HG03571 (cell line): ENCODE measurements at regions not wholly inside any gene's neighbourhood (a gene's known extent, or its start where the extent isn't known, plus 50 kb on each side); places are given as distances from the start of the nearest gene placed in this dataset.

ENCODE experiments used
- ATAC-seq: cut with Tn5 transposase; IDR thresholded peaks from one replicate; pipeline ENCODE4 v1.9.1; 2021; ENCODE audit not compliant: unreplicated experiment

GRCh38 chr2:138428710-138429440, 72.7 kb upstream of the SPOPL start:
- no peak for ATAC-seq

- ATAC-seq = no peak
Observed at GRCh38 chr2:138430181-138430580, 71.4 kb upstream of the SPOPL start.

- no peak for ATAC-seq
Observed at GRCh38 chr2:138432971-138433370, 68.6 kb upstream of the SPOPL start.

GRCh38 chr2:138433995-138434951, 67.3 kb upstream of the SPOPL start:
- no peak for ATAC-seq

- no peak for ATAC-seq
Observed at GRCh38 chr2:138435701-138436100, 65.9 kb upstream of the SPOPL start.

GRCh38 chr2:138439733-138440132, 61.8 kb upstream of the SPOPL start:
- no peak for ATAC-seq

GRCh38 chr2:138440759-138441158, 60.8 kb upstream of the SPOPL start:
- ATAC-seq = no peak

GRCh38 chr2:138441916-138442315, 59.7 kb upstream of the SPOPL start:
- no peak for ATAC-seq

- no peak for ATAC-seq
Observed at GRCh38 chr2:138444411-138444810, 57.2 kb upstream of the SPOPL start.

GRCh38 chr2:138445227-138445626, 56.3 kb upstream of the SPOPL start:
- no peak for ATAC-seq

GRCh38 chr2:138446043-138446442, 55.5 kb upstream of the SPOPL start:
- no peak for ATAC-seq

- no peak for ATAC-seq
Observed at GRCh38 chr2:138447889-138448570, 53.5 kb upstream of the SPOPL start.
